Stomach (tissue), 4 donors: ENCODE measurements at regions not wholly inside any gene's neighbourhood (a gene's known extent, or its start where the extent isn't known, plus 50 kb on each side); places are given as distances from the start of the nearest gene placed in this dataset.
"Not testable (repeated sequence)": the region's sequence is repeated elsewhere in the genome, so short reads cannot be mapped to it uniquely, and the experiment has no call there.

ENCODE experiments used
- CTCF ChIP-seq, 7 experiments: fragments of 450-650 bp in 4 of 7; fragments of 200-600 bp in 3 of 7; sonication (generic) in 3 of 7; IDR thresholded peaks; one replicate each; pipeline ENCODE4 v1.5.1; 2016 to 2019; ENCODE audit warnings: antibody characterized with exemption in 7 of 7, control low read depth in 2 of 7, mild to moderate bottlenecking in 1 of 7
- EP300 ChIP-seq: sonication (generic); formaldehyde crosslinking; IDR thresholded peaks from one replicate; pipeline ENCODE4 v1.6.1; 2017; ENCODE audit warnings: antibody characterized with exemption
- POLR2A ChIP-seq, 4 donors: fragments of 450-650 bp; IDR thresholded peaks; one replicate each; pipeline ENCODE4 v1.6.1; 2016; ENCODE audit warnings: antibody characterized with exemption in 4 of 4, control low read depth in 2 of 4, mild to moderate bottlenecking in 1 of 4, moderate library complexity in 1 of 4
- POLR2AphosphoS5 ChIP-seq, 3 donors: sonication (generic); formaldehyde crosslinking; IDR thresholded peaks; one replicate each; pipeline ENCODE4 v1.6.1; 2016; ENCODE audit warnings: antibody characterized with exemption in 3 of 3

- TF ChIP-seq POLR2A (IDR thresholded peaks at IDR 0.05); CTCF (IDR thresholded peaks at IDR 0.05); EP300; POLR2AphosphoS5 (IDR thresholded peaks at IDR 0.05): not testable (repeated sequence)
Observed at GRCh38 chr10:108315636-108316035, 1151.1 kb upstream of the SORCS1 start.
